GM04503 (cell line): ENCODE measurements at regions not wholly inside any gene's neighbourhood (a gene's known extent, or its start where the extent isn't known, plus 50 kb on each side); places are given as distances from the start of the nearest gene placed in this dataset.
"Not testable (repeated sequence)": the region's sequence is repeated elsewhere in the genome, so short reads cannot be mapped to it uniquely, and the experiment has no call there.

Experiments used
- DNase-seq: peaks from one replicate; pipeline ENCODE4 v3.0.0-alpha.2; 2012; ENCODE audit warnings: low read depth

- DNase-seq, result no peak
Measured at GRCh38 chr5:142542078-142542477, 143.8 kb downstream of the FGF1 start.

- peak; percentile 80 for DNase-seq
Measured at GRCh38 chr5:142540922-142541422, 144.9 kb downstream of the FGF1 start.

- DNase-seq, result no peak
Measured at GRCh38 chr5:142539154-142539740, 146.6 kb downstream of the FGF1 start.

GRCh38 chr5:142537938-142538337 lies 148.0 kb downstream of the FGF1 start:
- no peak for DNase-seq

GRCh38 chr5:142532781-142533176 lies 153.1 kb downstream of the FGF1 start:
- DNase-seq, result no peak

- no peak for DNase-seq
Measured at GRCh38 chr5:142531977-142532780, 153.7 kb downstream of the FGF1 start.

- DNase-seq, result no peak
Measured at GRCh38 chr5:142530904-142531303, 155.0 kb downstream of the FGF1 start.

- no peak for DNase-seq
Measured at GRCh38 chr5:142529626-142530278, 156.1 kb downstream of the FGF1 start.

- no peak for DNase-seq
Measured at GRCh38 chr5:142527664-142528295, 158.1 kb downstream of the FGF1 start.

GRCh38 chr5:142527234-142527633 lies 158.7 kb downstream of the FGF1 start:
- no peak for DNase-seq

- DNase-seq, result no peak
Measured at GRCh38 chr5:142522983-142523382, 162.9 kb downstream of the FGF1 start.

- no peak for DNase-seq
Measured at GRCh38 chr5:142521706-142522105, 164.2 kb downstream of the FGF1 start.

- DNase-seq, result no peak
Measured at GRCh38 chr5:142520885-142521284, 165.0 kb downstream of the FGF1 start.

- DNase-seq, result not testable (repeated sequence)
Measured at GRCh38 chr5:142519913-142520312, 166.0 kb downstream of the FGF1 start.

GRCh38 chr5:142517840-142518239 lies 168.1 kb downstream of the FGF1 start:
- DNase-seq, result no peak

GRCh38 chr5:142516732-142517131 lies 169.2 kb downstream of the FGF1 start:
- no peak for DNase-seq

- no peak for DNase-seq
Measured at GRCh38 chr5:142515036-142515435, 170.9 kb downstream of the FGF1 start.

GRCh38 chr5:142514196-142514595 lies 171.7 kb downstream of the FGF1 start:
- DNase-seq, result no peak

GRCh38 chr5:142512043-142513042 lies 173.5 kb downstream of the FGF1 start:
- no peak for DNase-seq

- no peak for DNase-seq
Measured at GRCh38 chr5:142511358-142511757, 174.5 kb downstream of the FGF1 start.

- DNase-seq, result no peak
Measured at GRCh38 chr5:142509026-142509425, 176.9 kb downstream of the FGF1 start.
